GM19023 (cell line): ENCODE measurements at regions not wholly inside any gene's neighbourhood (a gene's known extent, or its start where the extent isn't known, plus 50 kb on each side); places are given as distances from the start of the nearest gene placed in this dataset.

Source experiments
- ATAC-seq: cut with Tn5 transposase; IDR thresholded peaks from one replicate; pipeline ENCODE4 v1.9.1; 2021; ENCODE audit warnings: mild to moderate bottlenecking, moderate library complexity; ENCODE audit not compliant: unreplicated experiment

GRCh38 chr7:47221826-47222225 is 360.1 kb downstream of the TNS3 start:
- ATAC-seq = no peak

GRCh38 chr7:47218378-47219176 is 363.3 kb downstream of the TNS3 start:
- no peak for ATAC-seq

- ATAC-seq = no peak
These were observed 364.1 kb downstream of the TNS3 start for GRCh38 chr7:47217570-47218360.

- ATAC-seq = no peak
These were observed 364.8 kb downstream of the TNS3 start for GRCh38 chr7:47217086-47217485.

- ATAC-seq = no peak
These were observed 365.5 kb downstream of the TNS3 start for GRCh38 chr7:47216439-47216838.

- ATAC-seq = no peak
These were observed 366.3 kb downstream of the TNS3 start for GRCh38 chr7:47215640-47216039.

- ATAC-seq = no peak
These were observed 366.9 kb downstream of the TNS3 start for GRCh38 chr7:47215049-47215448.

- ATAC-seq = no peak
These were observed 368.6 kb downstream of the TNS3 start for GRCh38 chr7:47213276-47213675.

- no peak for ATAC-seq
These were observed 370.4 kb downstream of the TNS3 start for GRCh38 chr7:47211519-47211973.

GRCh38 chr7:47210281-47210854 is 371.5 kb downstream of the TNS3 start:
- ATAC-seq = no peak

GRCh38 chr7:47207956-47208355 is 374.0 kb downstream of the TNS3 start:
- no peak for ATAC-seq

- no peak for ATAC-seq
These were observed 377.2 kb downstream of the TNS3 start for GRCh38 chr7:47204709-47205108.

GRCh38 chr7:47202146-47202783 is 379.6 kb downstream of the TNS3 start:
- ATAC-seq = no peak

GRCh38 chr7:47198159-47198558 is 383.8 kb downstream of the TNS3 start:
- no peak for ATAC-seq

GRCh38 chr7:47197486-47197885 is 384.4 kb downstream of the TNS3 start:
- ATAC-seq = no peak

- no peak for ATAC-seq
These were observed 385.2 kb downstream of the TNS3 start for GRCh38 chr7:47196737-47197136.

- no peak for ATAC-seq
These were observed 385.7 kb downstream of the TNS3 start for GRCh38 chr7:47196106-47196645.

GRCh38 chr7:47195641-47196040 is 386.3 kb downstream of the TNS3 start:
- no peak for ATAC-seq

GRCh38 chr7:47194516-47195057 is 387.3 kb downstream of the TNS3 start:
- no peak for ATAC-seq

GRCh38 chr7:47192978-47193377 is 388.9 kb downstream of the TNS3 start:
- ATAC-seq = no peak

- no peak for ATAC-seq
These were observed 390.0 kb downstream of the TNS3 start for GRCh38 chr7:47191876-47192291.
